SK-N-DZ (cell line): ENCODE measurements at regions not wholly inside any gene's neighbourhood (a gene's known extent, or its start where the extent isn't known, plus 50 kb on each side); places are given as distances from the start of the nearest gene placed in this dataset.
"Not testable (repeated sequence)": the region's sequence is repeated elsewhere in the genome, so short reads cannot be mapped to it uniquely, and the experiment has no call there.

Experiments
- DNase-seq: peaks from one replicate; pipeline ENCODE4 v3.0.0-alpha.2; 2015; ENCODE audit warnings: low spot score

DNA sequence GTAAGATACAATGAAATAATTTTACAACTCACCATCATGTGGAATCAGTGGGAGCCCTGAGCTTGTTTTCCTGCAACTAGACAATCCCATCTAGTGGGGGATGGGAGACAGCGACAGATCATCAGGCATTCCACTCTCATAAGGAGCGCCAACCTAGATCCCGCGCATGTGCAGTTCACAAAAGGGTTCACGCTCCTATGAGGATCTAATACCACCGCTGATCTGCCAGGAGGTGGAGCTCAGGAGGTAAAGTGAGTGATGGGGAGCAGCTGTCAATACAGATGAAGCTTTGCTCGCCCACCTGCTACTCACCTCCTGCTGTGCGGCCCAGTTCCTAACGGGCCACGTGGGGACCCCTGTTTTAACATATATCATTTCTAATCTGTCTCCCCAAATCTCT lies 165.7 kb upstream of the MXRA5 start:
- DNase-seq = peak; percentile 28

DNA sequence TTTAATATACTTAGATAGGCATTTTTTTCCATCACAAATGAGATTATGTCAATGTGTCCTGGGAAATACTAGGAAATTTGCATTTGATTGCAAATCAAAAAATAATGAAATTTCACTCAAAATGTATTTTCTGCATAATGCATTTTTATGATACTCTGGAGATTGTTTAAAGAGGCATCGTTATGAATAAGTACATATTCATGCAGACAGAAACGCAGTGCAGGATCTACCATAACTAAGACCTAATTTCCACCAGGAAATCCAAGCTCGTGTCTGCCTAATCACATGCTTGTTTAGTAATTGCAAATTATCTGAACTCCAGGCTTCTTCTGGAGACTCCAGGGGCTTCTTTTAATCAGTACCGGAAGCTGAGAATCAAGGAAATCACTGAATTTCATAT lies 163.5 kb upstream of the MXRA5 start:
- DNase-seq = no peak

DNA sequence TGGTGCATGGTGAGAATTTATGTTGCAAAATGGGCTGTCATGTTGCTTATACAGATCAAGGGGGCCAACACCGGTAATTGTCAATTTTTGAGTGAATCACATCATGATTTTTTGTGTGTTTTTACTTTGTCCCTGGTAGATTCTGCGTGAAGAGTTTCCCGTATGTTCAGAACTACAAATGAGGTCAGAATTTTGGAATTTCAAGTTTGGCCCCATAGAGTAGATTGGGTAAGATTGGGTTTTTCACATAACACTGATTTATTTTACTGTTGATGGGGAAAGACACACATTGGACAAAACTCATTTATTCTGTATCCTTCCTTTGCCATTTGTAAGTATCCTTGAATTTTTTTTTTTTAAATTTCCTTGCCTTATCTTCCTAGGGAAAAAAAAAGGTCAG lies 158.5 kb upstream of the MXRA5 start:
- no peak for DNase-seq

DNA sequence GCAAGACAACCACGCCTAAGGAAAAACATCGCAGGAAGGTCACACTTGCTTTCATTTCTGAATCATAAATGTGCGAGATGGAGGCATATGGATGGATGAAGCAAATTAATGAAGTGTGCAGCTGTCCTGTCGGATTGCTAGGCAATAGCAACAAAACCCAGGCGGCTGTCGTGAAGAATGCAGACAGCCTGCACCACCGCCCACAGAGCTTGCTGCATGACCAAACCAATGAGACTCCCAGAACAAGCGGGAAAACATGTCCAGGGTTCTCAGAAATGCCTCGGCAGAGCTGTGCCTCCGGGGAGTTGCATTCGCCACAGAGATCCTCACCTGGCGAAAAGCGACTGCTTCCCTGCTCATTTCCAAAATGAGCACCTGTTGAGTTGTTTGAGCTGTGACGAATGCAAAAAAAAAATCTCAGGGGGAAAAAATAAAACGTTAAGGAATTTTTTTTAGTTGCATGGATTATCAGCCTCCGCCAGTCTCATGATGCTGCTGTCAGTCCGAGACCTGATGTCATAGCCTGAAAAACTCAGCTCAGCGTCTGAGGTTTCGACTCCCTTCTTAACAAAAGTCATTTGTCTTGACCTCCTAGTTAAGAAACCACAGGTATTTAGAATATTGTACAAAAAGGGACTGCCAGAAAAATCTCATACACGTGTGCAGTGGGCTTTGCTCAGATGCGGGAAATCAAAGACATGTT lies 155.5 kb upstream of the MXRA5 start:
- no peak for DNase-seq

DNA sequence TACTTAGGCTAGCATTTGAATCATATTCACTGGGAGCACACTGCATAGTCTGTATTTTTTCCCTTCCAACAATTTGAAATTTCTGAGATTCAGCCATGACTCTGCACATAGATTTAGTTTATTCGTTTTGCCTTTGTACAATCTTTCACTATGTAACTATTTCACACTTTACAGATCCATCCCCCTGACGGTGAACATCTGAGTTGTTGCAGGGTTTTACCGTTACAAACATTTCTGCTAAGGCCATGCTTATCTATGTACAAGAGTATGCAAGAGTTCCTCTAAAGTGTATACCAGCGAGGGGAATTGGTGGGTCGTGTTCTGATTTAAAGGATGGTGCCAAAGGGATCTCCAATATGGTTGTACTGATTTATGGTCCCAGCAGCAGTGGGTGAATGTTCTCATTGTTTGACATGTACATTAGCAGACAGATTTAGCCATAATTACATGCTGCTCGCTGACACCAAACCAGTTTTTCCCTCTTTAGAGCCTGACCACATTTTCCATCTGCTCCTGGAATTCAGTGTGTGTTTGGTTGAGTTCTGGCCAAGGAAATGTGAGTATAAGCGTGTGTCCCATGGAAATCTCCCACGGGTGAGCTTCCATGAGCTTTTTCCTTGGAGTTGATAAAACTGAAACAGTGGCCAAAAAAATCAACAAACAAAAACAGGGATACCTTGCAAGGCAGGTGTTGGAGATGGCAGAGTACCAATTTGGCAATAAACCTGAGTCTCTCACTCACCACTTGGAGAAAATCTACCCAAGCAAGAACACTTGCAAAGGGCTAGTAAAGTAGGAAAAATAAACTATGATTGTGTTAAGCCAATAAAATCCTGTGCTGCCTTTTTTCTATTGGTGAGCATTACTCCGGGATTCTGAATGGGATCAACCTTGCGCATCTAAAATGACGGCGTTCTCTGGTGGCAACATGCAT lies 149.7 kb upstream of the MXRA5 start:
- DNase-seq = not testable (repeated sequence)

DNA sequence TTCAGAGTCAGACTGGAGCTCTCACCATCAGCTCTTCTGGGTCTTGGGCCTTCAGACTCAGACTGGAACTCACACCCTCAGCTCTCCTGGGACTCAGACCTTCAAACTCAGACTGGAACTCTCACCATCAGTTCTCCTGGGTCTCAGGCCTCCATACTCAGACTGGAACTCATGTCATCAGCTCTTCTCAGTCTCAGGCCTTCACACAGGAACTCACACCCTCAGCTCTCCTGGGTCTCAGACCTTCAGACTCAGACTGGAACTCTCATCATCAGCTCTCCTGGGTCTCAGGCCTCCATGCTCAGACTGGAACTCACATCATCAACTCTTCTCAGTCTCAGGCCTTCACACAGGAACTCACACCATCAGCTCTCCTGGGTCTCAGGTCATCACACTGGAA lies 147.2 kb upstream of the MXRA5 start:
- no peak for DNase-seq

DNA sequence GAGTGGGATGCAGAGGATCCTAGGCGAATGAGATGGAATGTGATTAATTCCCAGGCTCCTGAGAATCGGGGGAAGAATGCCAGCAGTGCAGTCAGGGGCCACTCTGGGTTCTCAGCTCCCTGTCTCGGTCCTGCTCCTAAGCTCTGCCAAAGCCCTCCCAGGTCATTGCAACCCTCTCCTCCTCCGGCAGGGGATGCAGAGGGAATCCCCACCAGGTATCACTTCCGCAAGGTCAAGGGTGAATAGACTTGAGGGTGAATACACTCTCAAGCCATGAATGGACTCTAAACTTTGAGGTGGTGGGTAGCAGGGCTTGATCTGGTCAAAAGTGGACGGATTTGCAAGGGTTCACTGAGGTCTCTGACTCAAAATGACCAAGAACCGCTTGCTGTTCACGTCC lies 139.3 kb upstream of the MXRA5 start:
- no peak for DNase-seq

DNA sequence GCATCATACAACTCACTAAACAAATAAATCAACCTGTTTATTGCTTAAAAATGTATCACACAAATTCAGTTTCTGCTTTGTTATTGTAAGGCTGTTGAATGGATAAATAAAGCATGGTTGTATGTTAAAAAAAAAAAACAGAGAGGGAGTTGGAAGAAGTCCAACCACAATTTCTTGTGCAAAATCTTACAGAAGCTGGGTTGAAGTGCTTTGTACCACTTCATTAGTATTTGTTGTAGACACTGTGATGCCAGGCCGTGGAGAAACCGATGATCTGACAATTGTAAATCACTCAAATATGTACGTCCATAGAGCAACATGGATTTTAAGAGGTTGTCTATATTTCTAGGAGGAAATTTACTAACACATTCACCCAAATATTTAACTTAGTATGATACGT lies 132.6 kb upstream of the MXRA5 start:
- DNase-seq = no peak

DNA sequence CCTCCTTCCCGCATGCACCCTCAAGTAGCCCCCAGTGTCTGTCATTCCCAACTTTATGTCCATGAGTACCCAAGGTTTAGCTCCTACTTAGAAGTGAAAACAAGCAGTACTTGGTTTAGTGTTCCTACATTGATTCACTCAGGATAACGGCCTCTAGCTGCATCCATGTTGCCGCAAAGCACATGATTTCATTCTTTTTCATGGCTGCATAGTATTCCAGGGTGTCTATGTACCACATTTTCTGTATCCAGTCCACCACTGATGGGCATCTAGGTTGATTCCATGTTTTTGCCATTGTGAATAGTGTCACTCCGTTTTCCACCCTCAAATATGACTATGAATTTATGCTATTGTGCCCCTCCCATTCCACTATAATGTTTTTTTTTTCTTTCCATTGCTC lies 130.5 kb upstream of the MXRA5 start:
- DNase-seq = no peak

DNA sequence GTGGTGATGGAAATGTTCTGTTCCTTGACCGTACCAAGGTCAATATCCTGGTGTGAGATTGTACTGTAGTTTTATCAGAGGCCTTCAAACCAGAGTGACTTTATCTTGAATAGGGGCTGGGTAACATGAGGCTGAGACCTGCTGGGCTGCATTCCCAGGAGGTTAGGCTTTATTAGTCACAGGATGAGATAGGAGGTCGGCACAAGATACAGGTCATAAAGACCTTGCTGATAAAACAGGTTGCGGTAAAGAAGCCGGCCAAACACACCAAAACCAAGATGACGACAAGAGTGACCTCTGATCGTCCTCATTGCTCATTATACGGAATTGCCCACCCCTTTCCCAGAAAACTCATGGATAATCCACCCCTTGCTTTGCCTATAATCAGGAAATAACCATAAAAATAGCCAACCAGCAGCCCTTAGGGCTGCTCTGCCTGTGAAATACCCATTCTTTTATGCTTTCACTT lies 123.8 kb upstream of the MXRA5 start:
- DNase-seq = not testable (repeated sequence)

DNA sequence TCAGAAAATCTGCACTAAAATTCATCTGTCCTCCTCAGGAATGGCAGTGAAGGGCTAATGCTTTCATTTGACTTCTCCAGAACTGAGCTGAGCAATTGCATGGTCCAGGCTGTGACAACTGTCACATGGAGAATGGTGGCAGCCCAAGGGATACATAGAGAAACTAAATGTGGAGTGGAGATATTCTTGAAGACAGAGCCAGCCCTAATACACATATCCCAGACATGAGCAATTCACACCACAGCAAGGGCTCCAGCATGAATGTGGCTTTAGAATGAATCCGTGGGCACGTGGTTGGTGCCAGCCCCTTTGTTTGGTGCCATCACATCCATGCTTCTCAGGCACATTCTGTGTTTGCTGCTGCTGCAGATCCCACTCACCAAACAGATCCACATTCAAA lies 121.6 kb upstream of the MXRA5 start:
- no peak for DNase-seq

DNA sequence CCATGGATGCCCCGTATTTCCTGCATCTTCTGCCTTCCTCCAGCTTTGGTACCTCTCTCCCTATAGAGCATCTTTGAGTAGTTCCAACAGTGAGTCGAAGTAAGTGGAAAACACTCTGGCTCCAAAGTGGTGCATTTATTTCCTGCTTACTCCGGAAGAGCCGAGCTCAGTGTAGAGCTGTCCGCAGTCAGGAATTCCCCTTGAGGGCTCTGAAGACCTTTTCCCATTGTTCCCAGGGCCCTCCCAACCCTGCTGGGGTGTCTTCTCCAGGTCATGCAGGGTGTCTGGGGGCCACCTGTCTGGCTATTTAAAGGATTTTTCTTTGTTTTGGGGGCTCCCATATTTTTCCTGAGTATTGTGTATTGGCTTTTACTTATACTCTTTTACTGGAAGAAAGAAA lies 118.6 kb upstream of the MXRA5 start:
- DNase-seq = no peak

DNA sequence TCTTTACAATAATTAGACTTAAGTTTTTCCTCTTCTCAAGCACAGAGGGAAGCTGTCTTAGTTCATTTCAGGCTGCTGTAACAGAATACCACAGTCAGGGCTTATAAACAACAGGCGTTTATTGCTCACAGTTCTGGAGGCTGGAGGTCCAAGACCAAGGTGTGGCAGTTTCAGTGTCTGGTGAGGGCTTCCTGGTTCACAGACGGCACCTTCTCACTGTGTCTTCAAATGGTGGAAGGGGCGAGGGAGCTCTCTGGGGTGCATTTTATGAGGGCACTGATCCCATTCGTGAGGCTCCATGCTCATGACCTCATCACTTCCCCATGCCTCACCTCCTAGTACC lies 115.7 kb upstream of the MXRA5 start:
- DNase-seq = no peak

DNA sequence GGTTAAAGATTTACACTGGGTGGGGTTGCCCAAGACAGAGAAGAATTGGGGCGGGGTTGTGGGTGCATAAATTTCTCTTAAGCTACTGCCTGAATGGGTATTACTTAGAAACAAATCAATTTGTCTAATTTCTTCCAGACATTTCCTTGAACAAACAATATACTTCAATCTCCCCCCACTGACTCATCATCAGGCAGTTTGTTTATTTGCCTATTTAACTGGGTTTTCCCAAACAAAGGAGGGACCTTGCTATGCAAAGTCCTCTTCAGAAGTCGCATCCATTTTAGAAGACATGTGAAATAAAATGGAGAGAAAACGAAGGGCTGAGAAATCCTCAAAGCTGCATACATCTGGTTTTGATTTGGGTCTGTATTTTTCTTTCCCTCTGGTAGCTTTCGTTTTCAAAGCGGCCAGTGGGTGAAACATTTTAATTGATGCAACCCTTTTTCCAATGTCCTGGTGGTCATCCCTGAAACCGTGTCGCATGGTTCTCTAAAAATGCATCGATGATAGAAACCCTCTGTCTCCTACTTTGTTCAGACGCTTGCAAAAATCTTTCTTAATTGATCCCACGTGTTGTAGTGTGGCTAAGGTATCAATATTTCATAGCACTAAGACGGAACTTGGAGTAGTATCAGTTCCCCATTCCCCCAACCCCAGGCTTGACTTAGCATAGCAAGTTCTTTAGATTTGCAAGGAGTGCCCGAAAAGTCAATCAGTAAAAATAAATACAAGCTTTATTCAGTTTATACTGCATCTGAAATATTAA lies 115.1 kb upstream of the MXRA5 start:
- no peak for DNase-seq

DNA sequence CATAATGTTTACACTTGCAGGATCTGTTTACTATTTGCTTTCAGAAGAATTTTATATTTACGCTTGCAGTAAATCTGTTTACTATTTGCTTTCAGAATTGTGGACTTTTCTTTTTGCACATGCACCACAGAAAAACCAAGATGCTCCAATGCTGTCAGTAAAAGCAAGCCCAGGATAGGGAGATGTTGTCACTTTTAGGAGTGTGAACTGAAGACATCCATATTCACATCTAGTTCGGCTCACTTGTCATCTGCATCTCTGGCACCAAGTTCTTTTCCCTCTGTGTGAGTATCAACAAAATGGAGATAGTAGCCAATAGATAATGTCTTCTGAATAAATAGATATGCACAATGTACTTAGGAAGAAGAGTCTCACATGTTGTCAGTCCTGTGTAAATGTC lies 109.3 kb upstream of the MXRA5 start:
- no peak for DNase-seq

DNA sequence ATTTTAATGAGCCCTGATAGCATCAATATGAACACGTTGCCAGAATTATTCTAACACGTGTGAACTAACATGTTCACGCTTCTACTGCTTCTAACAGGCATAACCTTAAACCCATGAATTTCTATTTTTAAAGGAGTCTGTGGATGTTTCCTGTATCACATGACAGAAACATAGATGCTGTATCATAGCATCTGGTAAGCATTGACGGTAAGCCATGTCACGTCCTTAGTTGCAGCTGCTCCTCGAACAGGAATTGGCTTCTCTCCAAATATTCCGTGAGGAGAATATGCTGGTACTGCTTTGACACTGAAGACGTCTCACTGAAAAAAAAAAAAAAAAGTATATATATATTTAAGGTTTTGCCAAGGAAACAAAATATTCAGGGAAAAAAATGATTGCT lies 105.1 kb upstream of the MXRA5 start:
- no peak for DNase-seq

DNA sequence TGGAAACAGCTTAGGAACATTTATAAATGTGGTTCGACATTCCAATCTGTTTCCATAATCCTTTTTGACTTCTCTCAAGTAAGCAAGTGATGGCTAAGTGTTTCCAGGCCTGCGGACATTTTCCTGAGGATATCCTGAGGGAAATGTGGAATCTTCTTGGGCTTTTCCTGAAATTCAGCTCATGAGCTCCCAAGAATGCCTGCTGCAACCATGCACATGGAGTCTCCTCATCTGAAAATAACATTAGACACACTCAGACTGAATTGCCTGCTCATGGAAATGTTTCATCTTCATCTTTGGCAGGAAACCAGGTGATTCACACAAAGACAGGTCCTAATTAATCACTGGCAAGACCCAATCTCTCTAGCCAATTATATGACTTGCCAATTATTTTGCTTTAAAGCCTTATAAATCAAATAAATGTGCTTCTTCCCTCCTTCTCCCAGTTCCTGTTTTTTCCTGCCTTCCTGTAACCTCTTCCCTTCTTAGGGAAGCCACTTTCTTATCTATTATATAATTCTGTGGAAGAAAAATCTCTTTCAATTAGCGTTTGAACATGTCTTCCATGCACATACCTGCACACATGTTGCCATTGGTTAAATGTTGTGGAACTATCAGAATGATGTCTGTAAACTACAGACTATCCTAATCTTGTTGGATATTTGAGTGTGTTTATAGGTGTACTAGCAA lies 104.6 kb upstream of the MXRA5 start:
- DNase-seq = no peak

DNA sequence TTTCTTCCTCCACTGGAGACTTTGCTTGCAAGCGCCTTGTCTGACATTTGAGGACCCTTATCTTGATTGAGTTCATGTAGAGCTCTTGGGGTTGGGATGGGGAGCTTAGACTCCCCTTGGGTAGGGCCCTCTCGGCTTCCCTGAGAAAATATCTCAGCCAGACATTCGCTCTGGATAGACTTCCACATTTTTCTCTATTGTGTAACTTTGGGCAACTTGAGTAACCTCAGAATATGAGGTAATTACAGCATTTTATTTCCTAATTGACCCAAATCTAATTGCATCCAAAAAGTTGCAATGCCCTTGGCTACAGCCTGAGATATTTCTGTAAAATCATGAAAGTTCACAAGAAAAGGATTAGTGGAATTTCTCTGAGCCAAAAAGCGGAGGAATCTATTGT lies 102.8 kb upstream of the MXRA5 start:
- no peak for DNase-seq

DNA sequence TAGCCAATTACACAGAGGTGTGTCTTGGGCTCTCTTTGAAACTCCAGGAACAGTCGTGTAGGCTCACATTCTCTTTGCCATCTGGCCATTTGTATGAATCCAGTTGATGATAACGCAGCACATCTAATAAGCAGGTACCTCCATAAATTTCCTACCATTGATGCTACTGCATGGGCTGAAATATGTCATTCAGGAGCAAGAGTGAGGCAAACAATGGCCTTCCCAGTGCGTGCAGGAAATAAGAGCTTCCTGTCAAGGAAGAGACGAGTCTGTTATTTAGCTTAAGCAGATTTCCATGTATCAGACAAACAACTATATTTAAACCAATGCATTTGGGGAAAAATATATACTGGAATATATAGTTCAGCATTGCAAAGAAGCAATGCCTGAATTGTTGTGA lies 102.1 kb upstream of the MXRA5 start:
- DNase-seq = no peak

DNA sequence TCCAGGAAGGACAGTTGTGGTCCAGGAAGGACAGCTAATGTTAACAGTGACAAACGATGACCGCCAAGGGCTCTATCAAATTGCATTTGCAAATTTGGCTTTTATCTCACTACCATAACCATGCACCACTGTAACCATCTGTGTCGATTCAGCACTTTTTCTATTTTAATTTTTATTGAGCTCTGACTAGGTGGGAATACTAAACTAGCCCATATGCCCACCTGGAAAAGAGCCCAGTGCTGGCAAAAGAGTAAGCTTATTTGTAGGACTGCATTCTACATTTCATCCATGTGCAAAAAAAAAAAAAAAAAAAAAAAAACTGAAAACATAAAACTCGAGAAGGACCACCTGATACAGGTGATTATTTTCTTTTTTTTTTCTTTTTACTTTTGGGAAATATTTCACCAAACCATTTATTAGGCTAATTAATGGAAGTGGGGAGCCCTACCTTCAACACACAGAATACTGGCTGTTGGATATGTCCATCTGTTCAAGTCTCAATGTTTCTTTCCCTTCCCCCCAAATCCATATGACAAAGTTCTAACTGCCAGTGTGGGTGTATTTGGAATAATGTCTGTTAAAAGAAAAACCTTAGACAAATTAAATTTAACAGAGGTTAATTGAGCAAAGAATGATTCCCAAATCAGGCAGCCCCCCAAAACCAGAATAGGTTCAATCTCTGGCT lies 99.5 kb upstream of the MXRA5 start:
- DNase-seq = no peak

DNA sequence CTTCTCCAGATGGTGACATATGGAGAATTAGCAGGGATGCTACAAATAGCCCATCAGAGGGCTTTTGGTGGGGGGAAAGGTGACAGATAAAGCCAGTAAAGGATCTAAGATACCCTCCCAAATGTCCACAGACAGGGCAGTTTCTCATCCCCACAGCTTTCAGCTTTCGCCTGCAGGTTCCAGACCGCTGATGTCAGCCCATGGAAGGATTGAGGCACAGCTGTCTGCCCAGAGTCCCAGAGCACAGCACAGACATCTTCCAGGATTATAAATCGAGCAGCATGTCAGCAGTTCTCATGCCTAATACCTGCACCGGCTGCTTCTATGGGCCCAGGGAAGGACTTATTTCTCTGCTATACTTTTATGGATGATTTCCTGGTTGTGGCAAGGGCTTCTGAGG lies 96.7 kb upstream of the MXRA5 start:
- DNase-seq = no peak
